GM21423 (cell line): ENCODE measurements at regions not wholly inside any gene's neighbourhood (a gene's known extent, or its start where the extent isn't known, plus 50 kb on each side); places are given as distances from the start of the nearest gene placed in this dataset.
"Not testable (repeated sequence)": the region's sequence is repeated elsewhere in the genome, so short reads cannot be mapped to it uniquely, and the experiment has no call there.

Source experiments
- ATAC-seq: cut with Tn5 transposase; IDR thresholded peaks from one replicate; pipeline ENCODE4 v1.9.1; 2021; ENCODE audit warnings: mild to moderate bottlenecking, moderate library complexity; ENCODE audit not compliant: unreplicated experiment

GRCh38 chr6:60991427-60992028 is 1294.5 kb downstream of the KHDRBS2 start:
- ATAC-seq = no peak

- no peak for ATAC-seq
Observed at GRCh38 chr6:60952500-60952899, 1333.5 kb downstream of the KHDRBS2 start.

DNA sequence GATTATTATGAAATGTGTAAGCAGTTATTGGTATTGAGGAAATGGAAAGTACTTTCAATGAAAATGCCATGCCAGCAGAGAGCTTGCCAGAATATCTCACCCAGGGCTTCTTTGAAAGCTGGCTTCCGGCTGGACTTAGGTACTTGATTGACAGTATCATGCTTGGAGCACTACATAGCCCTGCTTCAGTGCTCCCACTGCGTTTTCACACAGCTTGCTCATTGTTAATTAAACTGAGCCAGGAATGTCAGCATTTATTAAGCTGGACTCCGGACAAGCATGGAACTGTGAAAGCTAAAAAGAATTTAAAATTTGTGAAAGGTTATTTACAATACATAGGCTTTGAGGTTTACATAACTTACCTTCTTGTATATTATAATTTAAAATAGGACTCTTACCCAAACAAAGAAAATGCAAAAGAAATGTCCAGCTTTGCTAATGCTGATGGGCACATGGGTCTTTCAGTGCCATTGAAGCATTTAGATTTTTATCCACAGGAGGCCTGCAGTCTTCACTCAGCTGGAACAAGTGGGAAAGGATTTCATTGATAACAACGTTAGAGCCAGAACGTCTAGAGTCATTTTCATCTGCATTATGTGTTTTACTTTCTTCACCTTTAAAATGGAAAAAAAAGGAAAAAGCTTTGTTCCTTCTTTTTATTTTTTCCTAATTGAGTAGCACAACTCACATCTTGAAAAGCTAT is 1335.7 kb downstream of the KHDRBS2 start:
- ATAC-seq = not testable (repeated sequence)

DNA sequence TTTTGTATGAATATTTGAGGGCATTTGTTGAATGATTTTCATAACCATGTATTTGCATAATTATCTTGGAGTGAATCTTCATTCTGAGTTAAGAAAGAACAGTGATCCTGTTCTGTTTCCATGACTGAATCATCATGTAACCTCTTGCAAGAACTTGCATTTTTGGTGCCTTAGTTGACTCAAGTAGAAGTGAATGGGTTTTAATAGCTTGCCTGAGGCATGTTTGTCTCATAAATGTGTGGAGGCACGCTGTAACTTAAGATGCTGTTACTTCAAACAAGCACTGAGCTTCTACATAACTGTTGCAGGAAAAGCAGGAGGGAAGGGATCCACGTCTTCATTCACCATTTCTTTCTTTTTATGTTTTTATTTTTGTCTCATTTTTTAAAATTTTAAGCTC is 1338.6 kb downstream of the KHDRBS2 start:
- ATAC-seq = not testable (repeated sequence)

DNA sequence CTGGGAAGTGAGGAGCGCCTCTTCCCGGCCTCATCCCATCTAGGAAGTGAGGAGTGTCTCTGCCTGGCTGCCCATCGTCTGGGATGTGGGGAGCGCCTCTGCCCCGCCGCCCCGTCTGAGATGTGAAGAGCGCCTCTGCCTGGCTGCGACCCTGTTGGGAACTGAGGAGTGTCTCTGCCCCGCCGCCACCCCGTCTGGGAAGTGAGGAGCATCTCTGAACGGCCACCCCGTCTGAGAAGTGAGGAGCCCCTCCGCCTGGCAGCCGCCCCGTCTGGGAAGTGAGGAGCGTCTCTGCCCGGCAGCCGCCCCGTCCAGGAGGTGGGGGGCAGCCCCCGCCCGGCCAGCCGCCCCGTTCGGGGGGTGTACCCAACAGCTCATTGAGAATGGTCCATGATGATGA is 1341.2 kb downstream of the KHDRBS2 start:
- ATAC-seq = not testable (repeated sequence)

GRCh38 chr6:60935970-60936369 is 1350.1 kb downstream of the KHDRBS2 start:
- ATAC-seq = not testable (repeated sequence)

DNA sequence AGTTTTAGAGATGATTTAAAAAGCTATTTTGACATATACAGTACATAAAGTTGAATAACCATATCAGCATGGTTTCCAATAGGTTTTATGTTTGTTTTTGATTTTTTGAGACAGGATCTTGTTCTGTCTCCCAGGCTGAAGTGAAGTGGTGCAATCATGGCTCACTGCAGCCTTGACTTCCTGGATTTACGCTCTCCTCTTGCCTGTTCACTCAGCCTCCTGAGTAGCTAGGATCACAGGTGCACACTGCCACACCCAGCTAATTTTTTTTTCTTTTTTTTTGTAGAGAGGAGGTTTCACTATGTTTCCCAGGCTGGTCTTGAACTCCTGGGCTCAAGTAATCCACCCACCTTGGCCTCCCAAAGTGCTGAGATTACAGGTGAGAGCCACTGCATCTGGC is 1366.4 kb downstream of the KHDRBS2 start:
- ATAC-seq = not testable (repeated sequence)

GRCh38 chr6:60903860-60904259 is 1382.2 kb downstream of the KHDRBS2 start:
- not testable (repeated sequence) for ATAC-seq

DNA sequence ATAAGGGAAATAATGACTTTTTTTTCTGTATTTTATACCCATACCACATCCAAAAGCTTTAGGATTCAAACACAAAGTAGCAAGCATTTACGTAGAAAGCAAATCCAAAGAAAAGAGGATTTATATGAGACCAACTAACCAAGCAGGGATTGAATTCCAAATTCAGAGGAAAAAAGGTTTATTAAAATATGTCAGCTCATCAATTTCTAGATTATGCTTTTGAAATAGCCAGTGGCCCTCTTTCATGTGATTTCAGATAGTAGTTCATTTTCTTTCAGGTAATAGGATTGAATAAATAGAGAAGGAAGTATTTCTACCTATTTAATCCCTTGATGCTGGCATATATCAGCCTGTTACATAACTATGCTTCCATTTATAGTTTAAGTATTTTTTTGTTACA is 1392.7 kb downstream of the KHDRBS2 start:
- ATAC-seq = not testable (repeated sequence)

DNA sequence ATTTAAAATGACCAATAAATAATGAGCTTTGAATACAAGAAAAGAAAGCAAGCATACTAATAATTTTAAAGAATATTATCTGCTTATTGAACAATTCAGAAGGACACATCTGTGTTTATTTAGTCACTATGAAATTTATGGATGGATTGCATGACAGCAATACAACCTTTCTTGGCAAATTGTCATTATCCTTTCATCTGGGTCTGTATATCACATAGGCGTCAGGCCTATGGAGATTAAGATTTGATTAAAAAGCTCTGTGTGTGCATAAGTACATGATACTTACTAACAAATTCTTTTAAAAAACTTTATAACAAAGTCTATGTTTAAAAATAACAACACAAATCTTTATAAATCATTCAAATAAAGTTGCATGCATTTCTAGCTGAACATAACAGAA is 1394.4 kb downstream of the KHDRBS2 start:
- no peak for ATAC-seq

GRCh38 chr6:60877396-60877795 is 1408.6 kb downstream of the KHDRBS2 start:
- not testable (repeated sequence) for ATAC-seq

DNA sequence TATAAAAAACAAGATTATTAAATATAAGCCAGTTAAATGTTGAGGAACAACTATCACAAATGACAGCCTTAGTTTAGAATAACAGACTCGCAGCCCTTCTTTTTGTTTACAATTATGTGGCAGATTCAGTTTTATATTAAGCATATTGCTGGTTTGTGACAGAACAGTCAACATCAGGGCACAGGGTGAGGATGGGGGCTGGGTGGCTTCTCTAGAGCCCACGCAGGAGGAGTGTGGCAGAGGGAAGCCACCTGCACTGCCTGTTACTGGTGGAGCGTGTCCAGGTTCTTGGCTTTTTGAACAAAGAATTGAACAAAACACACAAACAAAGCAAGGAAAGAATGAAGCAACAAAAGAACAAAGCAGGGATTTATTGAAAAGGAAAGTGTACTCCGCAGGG is 1415.2 kb downstream of the KHDRBS2 start:
- not testable (repeated sequence) for ATAC-seq

- no peak for ATAC-seq
Observed at GRCh38 chr6:60867548-60867947, 1418.5 kb downstream of the KHDRBS2 start.

DNA sequence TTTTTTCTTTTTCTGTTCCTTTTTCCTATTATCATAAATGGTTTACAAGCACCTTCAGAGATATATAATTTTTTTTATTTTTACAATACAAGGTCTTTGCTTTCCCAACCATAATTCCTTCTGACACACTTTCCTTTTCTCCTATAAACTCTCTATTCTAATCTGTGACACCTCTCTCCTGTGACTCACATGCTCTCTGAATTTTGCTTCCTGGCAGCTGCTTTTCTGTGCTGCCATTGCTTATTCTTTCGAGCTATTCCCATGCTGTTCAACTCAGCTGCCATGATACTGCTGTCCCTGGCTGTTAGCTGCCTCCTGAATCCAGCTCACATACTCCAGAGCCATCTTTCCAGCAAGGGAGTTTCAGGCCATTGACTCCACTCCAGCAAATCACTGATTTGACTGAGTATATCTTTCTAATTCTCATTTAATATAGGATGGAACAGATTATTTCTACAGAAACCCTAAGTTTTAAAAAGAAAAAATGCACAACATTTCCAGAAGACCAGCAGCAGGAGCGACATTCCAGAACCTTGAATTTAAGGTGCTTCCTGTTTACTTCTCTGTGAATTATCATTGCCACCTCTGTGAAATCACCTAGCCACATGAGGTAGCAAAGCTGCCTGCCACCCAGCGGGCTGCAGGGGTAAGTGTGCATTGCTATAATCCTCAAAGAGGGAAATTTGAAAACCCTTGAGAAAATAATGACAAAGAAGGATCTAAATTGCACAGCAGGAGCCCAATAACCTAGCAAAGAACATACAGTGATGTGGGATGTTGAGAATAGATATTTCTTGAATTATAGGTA is 1442.6 kb downstream of the KHDRBS2 start:
- ATAC-seq = not testable (repeated sequence)

GRCh38 chr6:60830726-60831125 is 1455.3 kb downstream of the KHDRBS2 start:
- ATAC-seq = not testable (repeated sequence)

GRCh38 chr6:60822597-60822996 is 1463.4 kb downstream of the KHDRBS2 start:
- ATAC-seq = not testable (repeated sequence)

DNA sequence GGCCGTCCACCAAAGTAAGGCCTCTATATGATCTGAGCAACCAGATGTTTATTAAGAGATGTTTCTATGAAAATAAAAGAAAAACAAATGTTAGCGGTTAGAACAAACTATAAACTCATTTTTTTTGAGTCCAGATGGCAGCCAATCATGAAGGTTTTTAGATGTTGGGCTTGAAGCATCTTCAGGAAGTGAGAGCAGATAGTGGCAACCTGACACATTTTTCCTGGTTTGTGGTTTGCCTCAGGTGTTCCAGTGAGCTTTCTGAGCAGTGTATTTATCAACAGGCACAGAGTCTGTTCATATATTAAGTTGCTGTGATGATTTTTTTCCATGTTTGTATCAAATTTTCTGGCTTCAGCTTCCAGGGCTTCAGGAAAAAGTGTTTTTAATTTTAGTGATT is 1468.0 kb downstream of the KHDRBS2 start:
- not testable (repeated sequence) for ATAC-seq

DNA sequence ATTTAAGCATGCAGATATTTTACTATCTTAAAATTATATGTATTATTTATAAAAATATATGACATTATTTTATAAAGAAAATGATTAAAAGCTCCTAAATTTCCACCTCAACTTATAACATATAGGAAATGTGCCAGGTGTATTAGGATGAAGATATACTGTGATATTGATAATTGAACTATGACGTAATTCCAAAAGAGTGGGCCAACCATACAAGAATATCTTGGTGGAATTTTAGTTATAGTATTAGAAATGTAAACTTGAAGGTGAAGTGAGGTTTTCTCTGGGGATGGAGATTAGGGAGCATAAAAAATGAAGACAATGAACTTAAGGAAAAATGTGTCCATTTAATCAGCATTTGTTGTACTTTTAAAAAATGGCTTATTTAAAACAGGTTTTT is 1471.2 kb downstream of the KHDRBS2 start:
- ATAC-seq = not testable (repeated sequence)

DNA sequence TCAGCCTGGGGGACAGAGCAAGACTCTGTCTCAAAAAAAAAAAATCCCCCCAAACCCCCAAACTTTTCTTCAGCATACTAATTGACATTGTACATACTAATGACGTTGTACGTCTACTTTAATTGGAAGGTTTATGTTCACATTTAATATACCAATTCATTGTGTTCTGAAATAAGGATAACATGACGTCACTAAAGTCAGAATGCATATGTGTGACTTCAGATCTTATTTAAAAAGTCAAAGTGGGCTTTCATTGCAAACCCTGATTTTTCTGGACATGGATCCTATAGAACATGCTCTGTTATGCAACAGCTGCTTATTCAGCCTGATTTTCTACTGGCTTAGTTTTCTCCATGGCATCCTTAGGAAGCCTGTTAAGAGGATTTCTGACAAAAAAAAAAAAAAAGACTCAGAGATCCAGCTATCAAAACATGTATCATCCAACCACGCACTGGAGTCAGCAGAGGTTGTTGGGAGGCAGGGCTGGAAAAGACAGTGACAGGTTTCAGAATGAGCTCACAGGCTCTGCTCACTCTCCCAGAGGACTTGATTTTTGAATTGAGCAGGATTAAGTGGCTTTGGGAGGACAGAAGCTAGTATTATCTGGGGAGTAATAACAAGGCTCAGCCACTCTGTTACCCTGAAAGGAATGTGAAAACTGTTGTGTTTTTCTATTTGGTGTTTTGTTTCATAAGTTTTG is 1472.0 kb downstream of the KHDRBS2 start:
- not testable (repeated sequence) for ATAC-seq

GRCh38 chr6:60810216-60810615 is 1475.8 kb downstream of the KHDRBS2 start:
- not testable (repeated sequence) for ATAC-seq

DNA sequence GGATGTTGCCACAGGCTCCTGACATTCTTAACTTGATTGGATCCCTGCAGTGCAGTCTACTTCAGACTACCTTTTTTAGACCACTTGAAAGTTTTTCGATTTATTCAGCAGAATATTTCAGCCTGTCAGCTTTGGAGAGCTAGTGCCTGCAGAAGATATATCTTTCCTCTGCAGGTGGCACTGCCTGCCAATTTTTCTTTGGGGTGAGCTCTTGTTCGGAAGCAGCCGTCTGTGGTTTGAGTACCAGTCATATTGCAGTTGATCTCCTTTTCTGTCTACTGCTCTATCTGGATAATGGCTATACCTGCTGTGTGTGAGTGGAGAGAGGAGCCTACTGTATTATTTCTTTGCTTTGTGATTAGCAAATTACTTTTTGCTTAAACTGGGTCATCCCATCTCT is 1486.9 kb downstream of the KHDRBS2 start:
- ATAC-seq = not testable (repeated sequence)
